ENCODE measurements at regions not wholly inside any gene's neighbourhood (a gene's known extent, or its start where the extent isn't known, plus 50 kb on each side); places are given as distances from the start of the nearest gene placed in this dataset.

GRCh38 chr1:60895252-60895651, 187.1 kb upstream of the NFIA start:
- Histone ChIP-seq H3K4me1 (no peaks in the 10 kb centered on the region), H3K27me3 (no peaks in the 10 kb centered on the region), H3K27ac (no peak overlapping the region), H3K9me3 (no peaks in the 10 kb centered on the region), H3K36me3 (no peaks in the 10 kb centered on the region), H3K4me3 (no peak overlapping the region)
- intact Hi-C loops (cut with DNase I): no loop called here
- DNase-seq: no peak
- TF ChIP-seq EP300 (IDR thresholded peaks at IDR 0.05): no peak
- TF ChIP-seq POLR2AphosphoS5 (IDR thresholded peaks at IDR 0.05): no peak
- TF ChIP-seq POLR2A (IDR thresholded peaks at IDR 0.05): no peak
- TF ChIP-seq CTCF (IDR thresholded peaks at IDR 0.05): no peak
- 84 to 91% methylated on average over 6 of the region's 6 CpGs for WGBS, 2 donors

- no peak for DNase-seq
- H3K36me3 ChIP-seq: no peaks in the 10 kb centered on the region
- H3K9me3 ChIP-seq: no peaks in the 10 kb centered on the region
- 92 to 96% methylated on average over 2 of the region's 2 CpGs for WGBS, 2 donors
- H3K4me3 ChIP-seq: no peak overlapping the region
- TF ChIP-seq POLR2A (IDR thresholded peaks at IDR 0.05) (no peak), POLR2AphosphoS5 (IDR thresholded peaks at IDR 0.05) (no peak), CTCF (IDR thresholded peaks at IDR 0.05) (no peak), EP300 (IDR thresholded peaks at IDR 0.05) (no peak)
- no peak overlapping the region for H3K27ac ChIP-seq
- intact Hi-C loops (cut with DNase I): no loop called here
- no peaks in the 10 kb centered on the region for H3K27me3 ChIP-seq
- H3K4me1 ChIP-seq: no peaks in the 10 kb centered on the region
Observed at GRCh38 chr1:60894741-60895140, 187.6 kb upstream of the NFIA start.

- Histone ChIP-seq H3K4me3 (no peak overlapping the region), H3K4me1 (no peaks in the 10 kb centered on the region), H3K9me3 (no peaks in the 10 kb centered on the region), H3K36me3 (no peaks in the 10 kb centered on the region), H3K27ac (no peak overlapping the region), H3K27me3 (no peaks in the 10 kb centered on the region)
- TF ChIP-seq EP300 (IDR thresholded peaks at IDR 0.05) (no peak), CTCF (IDR thresholded peaks at IDR 0.05) (no peak), POLR2A (IDR thresholded peaks at IDR 0.05) (no peak), POLR2AphosphoS5 (IDR thresholded peaks at IDR 0.05) (no peak)
- DNase-seq: no peak
- 20 to 76% methylated on average over 3 of the region's 3 CpGs for WGBS, 2 donors
- intact Hi-C loops (cut with DNase I): no loop called here
Observed at GRCh38 chr1:60894130-60894529, 188.2 kb upstream of the NFIA start.

- TF ChIP-seq POLR2A (IDR thresholded peaks at IDR 0.05): no peak
- TF ChIP-seq POLR2AphosphoS5 (IDR thresholded peaks at IDR 0.05): no peak
- no peak for TF ChIP-seq EP300 (IDR thresholded peaks at IDR 0.05)
- TF ChIP-seq CTCF (IDR thresholded peaks at IDR 0.05): no peak
- Histone ChIP-seq H3K4me1 (no peaks in the 10 kb centered on the region), H3K27me3 (no peaks in the 10 kb centered on the region), H3K36me3 (no peaks in the 10 kb centered on the region), H3K27ac (no peak overlapping the region), H3K4me3 (no peak overlapping the region), H3K9me3 (no peaks in the 10 kb centered on the region)
- no peak for DNase-seq
- intact Hi-C loops (cut with DNase I): no loop called here
- WGBS, 2 donors: 22 to 69% methylated on average over 11 of the region's 11 CpGs
Observed at GRCh38 chr1:60893136-60893930, 189.0 kb upstream of the NFIA start.

- intact Hi-C loops (cut with DNase I): no loop called here
- Histone ChIP-seq H3K27me3 (no peaks in the 10 kb centered on the region), H3K36me3 (no peaks in the 10 kb centered on the region), H3K4me1 (no peaks in the 10 kb centered on the region), H3K9me3 (no peaks in the 10 kb centered on the region), H3K4me3 (no peak overlapping the region), H3K27ac (no peak overlapping the region)
- DNase-seq: no peak
- TF ChIP-seq POLR2AphosphoS5 (IDR thresholded peaks at IDR 0.05): no peak
- TF ChIP-seq CTCF (IDR thresholded peaks at IDR 0.05): no peak
- TF ChIP-seq POLR2A (IDR thresholded peaks at IDR 0.05): no peak
- TF ChIP-seq EP300 (IDR thresholded peaks at IDR 0.05): no peak
- 76 to 96% methylated on average over 3 of the region's 3 CpGs for WGBS, 2 donors
Observed at GRCh38 chr1:60891765-60892164, 190.6 kb upstream of the NFIA start.
